ENCODE measurements at regions not wholly inside any gene's neighbourhood (a gene's known extent, or its start where the extent isn't known, plus 50 kb on each side); places are given as distances from the start of the nearest gene placed in this dataset.
A peak's percentile ranks its signal among the peaks of the same experiment; 100 is the strongest.

DNA sequence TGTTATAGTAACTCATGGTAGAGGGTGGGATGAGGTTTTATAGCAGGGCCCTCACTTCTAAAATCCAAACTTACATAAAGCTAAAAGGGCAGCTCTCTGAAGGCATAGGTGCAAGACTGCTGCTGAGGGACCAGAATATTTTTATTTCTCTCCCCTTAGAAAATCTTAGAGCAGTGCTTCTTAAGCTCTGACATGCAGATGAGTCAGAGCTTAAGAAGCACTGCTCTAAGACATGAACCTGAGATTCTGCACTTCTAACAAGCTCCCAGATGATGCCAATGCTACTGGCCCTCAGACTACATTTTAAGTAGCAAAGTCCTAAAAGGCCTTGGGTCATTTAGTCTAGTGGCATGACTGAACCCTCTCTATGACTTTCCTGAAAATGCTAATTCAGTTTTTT is 97.6 kb upstream of the SPRY4 start:
- H3K4me2 ChIP-seq (ENCODE audit: insufficient read depth, low read length) = no peak overlapping the region
- H4K20me1 ChIP-seq (ENCODE audit: insufficient read depth, low read length) = no peaks in the 10 kb centered on the region
- H3K27ac ChIP-seq (ENCODE audit: low read length) = peak overlapping the region; percentile 86
- no peak for TF ChIP-seq CTCF (IDR thresholded peaks at IDR 0.05; ENCODE audit: borderline replicate concordance, extremely low read depth, low read length, poor library complexity, severe bottlenecking)
- TF ChIP-seq EZH2 (IDR thresholded peaks at IDR 0.05; ENCODE audit: borderline replicate concordance, low read depth, low read length, severe bottlenecking) = no peak
- no peaks in the 10 kb centered on the region for H3K36me3 ChIP-seq (ENCODE audit: insufficient read depth, low read length)
- no peak overlapping the region for H3K4me3 ChIP-seq (ENCODE audit: low read depth in 1 of 2, low read length in 2 of 2)
- no peak overlapping the region for H2AFZ ChIP-seq (ENCODE audit: low read depth, low read length)
- no peaks in the 10 kb centered on the region for H3K27me3 ChIP-seq (ENCODE audit: insufficient read depth, low read length, poor library complexity)
- DNase-seq (no peak), ATAC-seq (ENCODE audit: insufficient read depth, low read depth) (no peak)
- peaks cover 82% of the 10 kb centered on the region for H3K4me1 ChIP-seq (ENCODE audit: insufficient read depth, low read length)
- no peaks in the 10 kb centered on the region for H3K79me2 ChIP-seq (ENCODE audit: insufficient read depth, low read length)
- H3K9ac ChIP-seq (ENCODE audit: low read depth, low read length) = no peak overlapping the region
- H3K9me3 ChIP-seq (ENCODE audit: insufficient read depth, low read length, severe bottlenecking) = no peaks in the 10 kb centered on the region

GRCh38 chr5:142421621-142422397 is 97.0 kb upstream of the SPRY4 start:
- DNase-seq = peak; percentile 63
- Histone ChIP-seq H3K4me3 (ENCODE audit: low read depth in 1 of 2, low read length in 2 of 2) (no peak overlapping the region), H3K9ac (ENCODE audit: low read depth, low read length) (peak overlapping the region; percentile 32), H3K9me3 (ENCODE audit: insufficient read depth, low read length, severe bottlenecking) (no peaks in the 10 kb centered on the region), H3K4me1 (ENCODE audit: insufficient read depth, low read length) (peaks cover 75% of the 10 kb centered on the region), H3K27me3 (ENCODE audit: insufficient read depth, low read length, poor library complexity) (no peaks in the 10 kb centered on the region), H3K36me3 (ENCODE audit: insufficient read depth, low read length) (no peaks in the 10 kb centered on the region), H3K79me2 (ENCODE audit: insufficient read depth, low read length) (no peaks in the 10 kb centered on the region), H3K4me2 (ENCODE audit: insufficient read depth, low read length) (peak overlapping the region; percentile 25), H4K20me1 (ENCODE audit: insufficient read depth, low read length) (no peaks in the 10 kb centered on the region), H2AFZ (ENCODE audit: low read depth, low read length) (no peak overlapping the region), H3K27ac (ENCODE audit: low read length) (peak overlapping the region; percentile 86)
- ATAC-seq (ENCODE audit: insufficient read depth, low read depth) = peak; percentile 27
- TF ChIP-seq CTCF (IDR thresholded peaks at IDR 0.05; ENCODE audit: borderline replicate concordance, extremely low read depth, low read length, poor library complexity, severe bottlenecking) = no peak

- peak overlapping the region; percentile 25 for H3K4me2 ChIP-seq (ENCODE audit: insufficient read depth, low read length)
- ATAC-seq (ENCODE audit: insufficient read depth, low read depth) (no peak), DNase-seq (no peak)
Observed at GRCh38 chr5:142421228-142421617, 96.4 kb upstream of the SPRY4 start.

More at GRCh38 chr5:142421228-142421617, 96.4 kb upstream of the SPRY4 start:
- peaks cover 70% of the 10 kb centered on the region for H3K4me1 ChIP-seq (ENCODE audit: insufficient read depth, low read length)
- TF ChIP-seq EZH2 (IDR thresholded peaks at IDR 0.05; ENCODE audit: borderline replicate concordance, low read depth, low read length, severe bottlenecking) (no peak), CTCF (IDR thresholded peaks at IDR 0.05; ENCODE audit: borderline replicate concordance, extremely low read depth, low read length, poor library complexity, severe bottlenecking) (no peak)
- no peaks in the 10 kb centered on the region for H3K79me2 ChIP-seq (ENCODE audit: insufficient read depth, low read length)
- H3K9ac ChIP-seq (ENCODE audit: low read depth, low read length) = peak overlapping the region; percentile 32
- no peaks in the 10 kb centered on the region for H3K36me3 ChIP-seq (ENCODE audit: insufficient read depth, low read length)
- H2AFZ ChIP-seq (ENCODE audit: low read depth, low read length) = no peak overlapping the region
- no peak overlapping the region for H3K4me3 ChIP-seq (ENCODE audit: low read depth in 1 of 2, low read length in 2 of 2)
- H4K20me1 ChIP-seq (ENCODE audit: insufficient read depth, low read length) = no peaks in the 10 kb centered on the region
- no peaks in the 10 kb centered on the region for H3K27me3 ChIP-seq (ENCODE audit: insufficient read depth, low read length, poor library complexity)
- H3K27ac ChIP-seq (ENCODE audit: low read length) = peak overlapping the region; percentile 86
- H3K9me3 ChIP-seq (ENCODE audit: insufficient read depth, low read length, severe bottlenecking) = no peaks in the 10 kb centered on the region
